GM12873 (cell line): ENCODE measurements at regions not wholly inside any gene's neighbourhood (a gene's known extent, or its start where the extent isn't known, plus 50 kb on each side); places are given as distances from the start of the nearest gene placed in this dataset.

Experiments
- CTCF ChIP-seq: IDR thresholded peaks from 2 replicates; pipeline ENCODE4 v1.5.1; 2012; ENCODE audit warnings: low read depth, mild to moderate bottlenecking, moderate library complexity, low read length, control low read depth; ENCODE audit not compliant: insufficient read depth; ENCODE audit errors: missing control alignments

- TF ChIP-seq CTCF: no peak
These were observed 115.0 kb upstream of the LGALSL start for GRCh38 chr2:64338910-64339500.

- TF ChIP-seq CTCF: no peak
These were observed 112.5 kb upstream of the LGALSL start for GRCh38 chr2:64341461-64341860.

GRCh38 chr2:64342195-64343099 is 111.5 kb upstream of the LGALSL start:
- no peak for TF ChIP-seq CTCF

- TF ChIP-seq CTCF: no peak
These were observed 108.9 kb upstream of the LGALSL start for GRCh38 chr2:64344999-64345576.

- TF ChIP-seq CTCF: no peak
These were observed 108.0 kb upstream of the LGALSL start for GRCh38 chr2:64345998-64346397.

- no peak for TF ChIP-seq CTCF
These were observed 105.4 kb upstream of the LGALSL start for GRCh38 chr2:64348386-64349130.

GRCh38 chr2:64349131-64349530 is 104.8 kb upstream of the LGALSL start:
- no peak for TF ChIP-seq CTCF
